Ishikawa (cell line): ENCODE measurements at regions not wholly inside any gene's neighbourhood (a gene's known extent, or its start where the extent isn't known, plus 50 kb on each side); places are given as distances from the start of the nearest gene placed in this dataset.

ENCODE experiments used
- CEBPB ChIP-seq: IDR thresholded peaks from 2 replicates; pipeline ENCODE4 v1.6.1; 2012
- CREB1 ChIP-seq: IDR thresholded peaks from 2 replicates; pipeline ENCODE4 v1.6.1; 2012; ENCODE audit warnings: low read depth
- EGR1 ChIP-seq: IDR thresholded peaks from 2 replicates; pipeline ENCODE4 v1.6.1; 2012
- EP300 ChIP-seq: IDR thresholded peaks from 2 replicates; pipeline ENCODE4 v1.6.1; 2012; ENCODE audit warnings: borderline replicate concordance
- FOXM1 ChIP-seq: IDR thresholded peaks from 2 replicates; pipeline ENCODE4 v1.6.1; 2012; ENCODE audit warnings: low read depth, borderline replicate concordance
- MAX ChIP-seq: IDR thresholded peaks from 2 replicates; pipeline ENCODE4 v1.6.1; 2012
- NFIC ChIP-seq: IDR thresholded peaks from 2 replicates; pipeline ENCODE4 v1.6.1; 2012
- RAD21 ChIP-seq: IDR thresholded peaks from 2 replicates; pipeline ENCODE4 v1.6.1; 2012; ENCODE audit warnings: low read depth
- REST ChIP-seq: IDR thresholded peaks from 2 replicates; pipeline ENCODE4 v1.6.1; 2012; ENCODE audit warnings: low read depth, mild to moderate bottlenecking
- TAF1 ChIP-seq: IDR thresholded peaks from 2 replicates; pipeline ENCODE4 v1.6.1; 2012; ENCODE audit warnings: low read depth, mild to moderate bottlenecking
- TCF12 ChIP-seq: IDR thresholded peaks from 2 replicates; pipeline ENCODE4 v1.6.1; 2012; ENCODE audit warnings: low read depth
- TEAD4 ChIP-seq: IDR thresholded peaks from 2 replicates; pipeline ENCODE4 v1.6.1; 2012
- USF1 ChIP-seq: IDR thresholded peaks from 2 replicates; pipeline ENCODE4 v1.6.1; 2012
- YY1 ChIP-seq: IDR thresholded peaks from 2 replicates; pipeline ENCODE4 v1.6.1; 2012; ENCODE audit warnings: low read depth
- ZBTB7A ChIP-seq: IDR thresholded peaks from 2 replicates; pipeline ENCODE4 v1.6.1; 2012; ENCODE audit warnings: low read depth

- TF ChIP-seq NFIC (no peak), CREB1 (no peak), CEBPB (no peak), RAD21 (no peak), TEAD4 (no peak), YY1 (no peak)
These were observed 238.7 kb downstream of the KIF20B start for GRCh38 chr10:89940076-89940475.

- no peak for TF ChIP-seq TEAD4
- no peak for TF ChIP-seq FOXM1
- no peak for TF ChIP-seq CREB1
- TF ChIP-seq MAX, result no peak
- TF ChIP-seq REST, result no peak
- TF ChIP-seq USF1, result no peak
- TF ChIP-seq ZBTB7A, result no peak
- TF ChIP-seq TCF12, result no peak
- no peak for TF ChIP-seq EP300
- TF ChIP-seq NFIC, result no peak
- TF ChIP-seq RAD21, result no peak
- no peak for TF ChIP-seq EGR1
- TF ChIP-seq YY1, result no peak
- TF ChIP-seq CEBPB, result no peak
- TF ChIP-seq TAF1, result no peak
These were observed 240.8 kb downstream of the KIF20B start for GRCh38 chr10:89942217-89942616.

GRCh38 chr10:89944138-89944537 is 242.7 kb downstream of the KIF20B start:
- TF ChIP-seq USF1 (no peak), TAF1 (no peak), CEBPB (no peak), RAD21 (no peak), CREB1 (no peak), TCF12 (no peak), EGR1 (no peak), EP300 (no peak), REST (no peak), FOXM1 (no peak), MAX (no peak), YY1 (no peak), ZBTB7A (no peak), TEAD4 (no peak)

GRCh38 chr10:89946106-89946505 is 244.7 kb downstream of the KIF20B start:
- TF ChIP-seq EP300, result no peak
- TF ChIP-seq TAF1, result no peak
- no peak for TF ChIP-seq NFIC
- no peak for TF ChIP-seq CREB1
- no peak for TF ChIP-seq ZBTB7A
- TF ChIP-seq RAD21, result no peak
- TF ChIP-seq USF1, result no peak
- TF ChIP-seq MAX, result no peak
- TF ChIP-seq TCF12, result no peak
- TF ChIP-seq YY1, result no peak
- no peak for TF ChIP-seq TEAD4

GRCh38 chr10:89949496-89949895 is 248.1 kb downstream of the KIF20B start:
- no peak for TF ChIP-seq ZBTB7A
- no peak for TF ChIP-seq CEBPB
- TF ChIP-seq TAF1, result no peak
- no peak for TF ChIP-seq MAX
- no peak for TF ChIP-seq TEAD4
- no peak for TF ChIP-seq EP300
- no peak for TF ChIP-seq USF1
- no peak for TF ChIP-seq RAD21
- TF ChIP-seq NFIC, result no peak
- TF ChIP-seq TCF12, result no peak
- no peak for TF ChIP-seq REST
- TF ChIP-seq CREB1, result no peak
- no peak for TF ChIP-seq YY1
- TF ChIP-seq FOXM1, result no peak
- no peak for TF ChIP-seq EGR1
